DLD1 (cell line): ENCODE measurements at regions not wholly inside any gene's neighbourhood (a gene's known extent, or its start where the extent isn't known, plus 50 kb on each side); places are given as distances from the start of the nearest gene placed in this dataset.
"Not testable (repeated sequence)": the region's sequence is repeated elsewhere in the genome, so short reads cannot be mapped to it uniquely, and the experiment has no call there.

Experiments
- in situ Hi-C: cut with HindIII; loops from 2 replicates; pipeline ENCODE4 v1.10.0; 2017; ENCODE audit warnings: low sequenced_read_pairs

- in situ Hi-C loops, result no loop called here
Observed at GRCh38 chr2:22406625-22407024, 978.4 kb upstream of the KLHL29 start.

DNA sequence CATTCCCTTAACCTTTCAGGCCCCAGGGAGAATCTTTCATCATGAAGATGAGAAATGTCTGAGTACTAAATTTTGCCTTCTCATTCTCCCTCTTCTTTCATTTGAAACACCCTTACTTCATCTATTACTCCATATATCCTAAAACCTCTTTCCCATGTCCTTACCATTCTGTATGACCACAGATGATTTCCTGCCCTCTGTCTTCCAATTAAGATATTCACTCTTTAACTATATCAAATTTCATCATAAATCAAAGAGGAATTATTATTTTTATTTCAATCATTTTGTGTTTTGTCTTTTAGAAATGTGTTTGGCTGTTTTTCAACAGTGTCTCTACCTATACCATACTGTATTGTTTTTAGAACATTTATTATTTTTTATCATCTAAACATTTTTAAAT is 964.9 kb upstream of the KLHL29 start:
- in situ Hi-C loops, result no loop called here

- in situ Hi-C loops, result no loop called here
Observed at GRCh38 chr2:22442051-22442450, 942.9 kb upstream of the KLHL29 start.

DNA sequence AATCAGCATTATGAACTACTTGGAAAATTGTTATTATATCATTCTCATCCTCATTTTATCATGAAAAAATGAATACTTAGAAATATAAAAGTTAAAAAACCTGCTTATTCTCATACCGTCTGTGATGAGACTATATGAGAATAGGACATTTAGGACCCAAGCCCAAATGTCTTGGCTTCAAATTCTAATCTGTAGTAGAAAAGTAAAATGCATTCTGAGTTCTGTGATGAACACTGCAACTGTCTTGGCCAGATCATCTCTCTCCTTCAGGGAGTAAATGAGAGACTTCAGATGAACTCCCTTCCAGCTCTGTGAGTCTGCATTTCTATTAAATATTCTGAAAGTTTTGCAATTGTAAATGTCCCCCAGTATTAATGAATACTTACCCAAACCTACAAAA is 940.7 kb upstream of the KLHL29 start:
- in situ Hi-C loops, result no loop called here

DNA sequence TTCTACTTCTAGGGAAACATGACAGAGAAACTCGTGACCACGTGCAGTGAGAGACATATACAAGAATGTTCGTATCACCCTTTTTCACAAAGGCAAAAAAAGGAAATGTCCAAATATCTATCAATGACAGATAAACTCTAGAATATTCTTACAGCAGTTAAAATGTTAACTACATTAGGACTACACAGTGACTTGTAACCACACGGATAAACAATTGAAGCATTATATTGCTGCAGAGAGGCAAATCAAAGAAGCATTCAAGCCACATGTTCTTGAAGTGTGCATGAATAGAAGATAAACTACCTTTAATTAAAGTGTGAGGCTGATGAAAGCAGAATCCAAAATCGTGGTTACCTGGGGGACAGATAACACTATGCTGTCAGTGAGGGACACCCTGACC is 935.3 kb upstream of the KLHL29 start:
- in situ Hi-C loops, result no loop called here

GRCh38 chr2:22450831-22451230 is 934.1 kb upstream of the KLHL29 start:
- in situ Hi-C loops, result no loop called here

GRCh38 chr2:22454826-22455485 is 930.0 kb upstream of the KLHL29 start:
- in situ Hi-C loops, result no loop called here

DNA sequence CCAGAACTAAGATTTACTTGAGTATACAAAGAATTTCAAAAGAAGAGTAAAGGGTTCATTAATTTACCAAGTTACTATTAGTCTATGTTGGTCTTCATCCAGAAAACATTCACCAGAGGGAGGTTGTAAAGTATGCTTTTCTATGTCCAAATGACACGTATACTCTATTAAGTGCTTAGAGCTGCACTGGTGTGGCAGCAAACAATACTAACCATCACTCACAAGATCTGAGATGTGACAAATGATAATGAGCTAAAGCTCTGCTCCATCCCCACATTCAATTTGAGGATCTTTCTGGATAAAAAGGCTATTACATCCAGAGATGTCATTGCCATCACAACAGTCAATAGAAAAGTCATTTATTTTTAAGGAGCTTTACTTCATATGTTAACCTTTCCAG is 926.5 kb upstream of the KLHL29 start:
- in situ Hi-C loops, result no loop called here

DNA sequence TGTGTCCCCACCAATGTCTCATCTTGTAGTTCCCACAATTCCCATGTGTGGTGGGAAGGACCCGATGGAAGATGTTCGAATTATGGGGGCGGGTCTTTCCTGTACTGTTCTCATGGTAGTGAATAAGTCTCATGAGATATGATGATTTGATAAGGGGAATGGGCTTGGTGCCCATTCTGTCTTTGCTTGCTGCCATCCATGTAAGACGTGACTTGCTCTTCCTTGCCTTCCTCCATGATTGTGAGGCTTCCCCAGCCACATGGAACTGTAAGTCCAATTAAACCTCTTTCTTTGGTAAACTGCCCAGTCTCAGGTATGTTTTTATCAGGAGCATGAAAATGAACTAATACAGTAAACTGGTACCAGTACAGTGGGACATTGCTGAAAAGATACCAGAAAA is 909.9 kb upstream of the KLHL29 start:
- in situ Hi-C loops, result not testable (repeated sequence)

DNA sequence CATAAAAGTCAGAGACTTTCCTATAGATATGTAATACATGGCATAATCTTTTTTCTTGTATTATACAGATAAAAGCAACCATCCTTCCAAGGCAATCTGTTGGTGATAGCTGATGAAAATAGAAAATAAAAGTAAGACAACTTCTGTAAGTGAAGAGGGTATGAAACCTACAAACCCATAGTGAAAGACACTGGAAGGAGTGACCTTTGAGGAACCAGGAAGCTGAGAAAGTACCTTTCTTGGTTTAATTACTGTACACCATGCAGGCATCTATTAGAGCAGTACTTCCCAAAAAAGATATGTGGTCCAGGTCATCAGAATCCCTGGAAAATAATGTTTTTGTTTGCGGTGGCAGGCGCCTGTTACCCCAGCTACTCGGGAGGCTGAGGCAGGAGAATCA is 906.6 kb upstream of the KLHL29 start:
- in situ Hi-C loops, result no loop called here

- in situ Hi-C loops, result no loop called here
Observed at GRCh38 chr2:22481486-22482259, 903.3 kb upstream of the KLHL29 start.

DNA sequence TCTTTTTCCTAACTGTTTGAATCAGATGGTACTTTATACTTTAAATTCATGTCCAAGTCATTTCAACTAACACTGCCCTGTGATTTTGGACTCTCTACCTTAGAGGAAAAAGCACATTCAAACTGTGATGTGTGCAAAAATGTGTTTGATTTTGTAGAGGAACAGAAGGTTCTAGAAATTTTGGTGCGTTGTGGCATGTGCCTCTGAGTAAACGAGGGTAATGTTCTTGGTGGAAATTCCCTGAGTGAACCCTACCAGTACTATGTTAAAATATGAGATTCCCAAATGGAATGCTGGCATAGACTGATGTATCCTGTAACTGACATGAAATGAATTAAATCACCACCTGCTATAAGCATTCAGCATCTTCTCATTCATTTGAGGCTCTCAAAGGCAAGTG is 901.9 kb upstream of the KLHL29 start:
- in situ Hi-C loops, result no loop called here

GRCh38 chr2:22485486-22485885 is 899.5 kb upstream of the KLHL29 start:
- in situ Hi-C loops, result no loop called here

- in situ Hi-C loops, result no loop called here
Observed at GRCh38 chr2:22486343-22486742, 898.6 kb upstream of the KLHL29 start.

GRCh38 chr2:22487036-22487435 is 897.9 kb upstream of the KLHL29 start:
- in situ Hi-C loops, result no loop called here

GRCh38 chr2:22487541-22487940 is 897.4 kb upstream of the KLHL29 start:
- in situ Hi-C loops, result no loop called here

DNA sequence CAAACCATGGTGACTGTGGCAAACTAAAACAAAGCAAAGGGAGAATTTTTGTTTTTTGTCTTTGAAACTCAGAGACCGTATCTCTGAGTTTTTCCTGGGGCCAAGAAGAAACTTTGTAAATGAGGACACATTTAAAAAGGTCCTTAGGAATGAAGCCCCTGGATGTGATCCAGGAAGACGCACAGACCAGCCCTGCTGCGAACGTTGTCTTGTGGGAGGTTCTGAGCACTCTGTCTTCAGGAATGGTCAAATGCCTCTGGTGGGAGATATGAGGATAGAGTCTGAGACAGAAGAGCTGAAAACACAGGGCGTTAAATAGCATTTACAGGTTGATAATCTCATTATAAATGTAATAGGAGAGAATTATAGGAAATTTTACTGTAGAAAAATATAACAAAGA is 893.5 kb upstream of the KLHL29 start:
- in situ Hi-C loops, result no loop called here

DNA sequence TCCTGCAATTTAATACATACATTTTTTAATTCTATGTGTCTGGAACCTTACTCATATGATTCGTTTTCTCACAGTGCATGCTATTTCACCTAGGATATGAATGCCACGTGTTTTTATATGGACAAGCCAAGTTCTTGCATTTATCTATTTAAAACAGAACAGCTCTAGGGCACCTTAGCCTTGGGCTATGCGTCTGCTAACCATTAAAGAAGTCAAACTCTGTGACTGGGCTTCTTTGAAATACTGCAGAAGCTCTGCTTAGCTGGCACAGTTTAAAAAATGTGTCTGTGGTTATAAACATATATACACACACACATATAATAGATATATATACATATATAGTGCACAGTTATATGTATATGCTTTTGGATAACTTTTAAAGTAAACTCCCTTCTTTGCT is 890.8 kb upstream of the KLHL29 start:
- in situ Hi-C loops, result no loop called here

GRCh38 chr2:22497064-22497463 is 887.9 kb upstream of the KLHL29 start:
- in situ Hi-C loops, result no loop called here

GRCh38 chr2:22497789-22498188 is 887.2 kb upstream of the KLHL29 start:
- in situ Hi-C loops, result no loop called here

- in situ Hi-C loops, result no loop called here
Observed at GRCh38 chr2:22499082-22499839, 885.7 kb upstream of the KLHL29 start.

DNA sequence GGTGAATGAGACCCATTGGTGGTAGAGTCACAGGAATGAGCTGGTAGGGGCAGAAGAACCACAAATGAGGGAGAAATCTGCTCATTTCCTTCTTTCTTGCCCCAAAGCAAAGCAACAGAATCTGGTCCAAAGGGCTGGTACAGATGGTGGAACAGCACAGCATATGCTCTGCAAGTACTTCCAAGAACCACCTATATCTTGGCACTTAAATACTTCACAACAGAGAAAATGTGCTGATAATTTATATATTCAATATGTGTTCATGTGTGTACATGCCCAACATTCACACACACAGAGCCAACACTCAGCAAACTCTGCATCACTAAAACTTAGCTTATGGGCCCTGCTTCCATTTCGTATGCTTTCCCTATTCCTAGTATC is 884.4 kb upstream of the KLHL29 start:
- in situ Hi-C loops, result no loop called here
